ENCODE measurements at regions not wholly inside any gene's neighbourhood (a gene's known extent, or its start where the extent isn't known, plus 50 kb on each side); places are given as distances from the start of the nearest gene placed in this dataset.

- no peak for DNase-seq
Measured at GRCh38 chr2:8271461-8271860, 410.4 kb upstream of the ID2 start.

GRCh38 chr2:8276026-8276425 lies 405.8 kb upstream of the ID2 start:
- no peak for DNase-seq

- no peak for DNase-seq
Measured at GRCh38 chr2:8277921-8278571, 403.8 kb upstream of the ID2 start.

GRCh38 chr2:8278709-8279354 lies 403.0 kb upstream of the ID2 start:
- no peak for DNase-seq

- DNase-seq = no peak
Measured at GRCh38 chr2:8279506-8279905, 402.4 kb upstream of the ID2 start.

- no peak for DNase-seq
Measured at GRCh38 chr2:8281234-8281633, 400.6 kb upstream of the ID2 start.

- no peak for DNase-seq
Measured at GRCh38 chr2:8281950-8282857, 399.7 kb upstream of the ID2 start.

GRCh38 chr2:8282858-8283252 lies 399.0 kb upstream of the ID2 start:
- no peak for DNase-seq

GRCh38 chr2:8285081-8285480 lies 396.8 kb upstream of the ID2 start:
- DNase-seq = no peak

GRCh38 chr2:8285898-8286297 lies 396.0 kb upstream of the ID2 start:
- DNase-seq = no peak

GRCh38 chr2:8288206-8288605 lies 393.6 kb upstream of the ID2 start:
- DNase-seq = no peak

- DNase-seq = no peak
Measured at GRCh38 chr2:8289111-8289510, 392.7 kb upstream of the ID2 start.

- DNase-seq = no peak
Measured at GRCh38 chr2:8290771-8291352, 391.0 kb upstream of the ID2 start.

GRCh38 chr2:8296306-8296705 lies 385.6 kb upstream of the ID2 start:
- DNase-seq = no peak

GRCh38 chr2:8297376-8298231 lies 384.3 kb upstream of the ID2 start:
- DNase-seq = no peak

GRCh38 chr2:8298783-8299182 lies 383.1 kb upstream of the ID2 start:
- DNase-seq = no peak

- DNase-seq = no peak
Measured at GRCh38 chr2:8300216-8300615, 381.6 kb upstream of the ID2 start.

- no peak for DNase-seq
Measured at GRCh38 chr2:8300905-8301304, 381.0 kb upstream of the ID2 start.

GRCh38 chr2:8303322-8303832 lies 378.5 kb upstream of the ID2 start:
- peak; percentile 81 to 82 for DNase-seq

GRCh38 chr2:8304821-8305766 lies 376.8 kb upstream of the ID2 start:
- peak in 1 of 2 experiments; percentile 17 for DNase-seq
